ENCODE measurements at regions not wholly inside any gene's neighbourhood (a gene's known extent, or its start where the extent isn't known, plus 50 kb on each side); places are given as distances from the start of the nearest gene placed in this dataset.

GRCh38 chr6:43997345-43997677, 129.9 kb downstream of the MRPL14 start:
- no peak for DNase-seq

- DNase-seq = no peak
Observed at GRCh38 chr6:43996618-43997344, 130.5 kb downstream of the MRPL14 start.

GRCh38 chr6:43995137-43995536, 132.1 kb downstream of the MRPL14 start:
- DNase-seq = no peak

GRCh38 chr6:43993881-43994523, 133.2 kb downstream of the MRPL14 start:
- no peak for DNase-seq

GRCh38 chr6:43992783-43993644, 134.2 kb downstream of the MRPL14 start:
- no peak for DNase-seq

GRCh38 chr6:43992126-43992663, 135.1 kb downstream of the MRPL14 start:
- DNase-seq = no peak

- no peak for DNase-seq
Observed at GRCh38 chr6:43990627-43991619, 136.3 kb downstream of the MRPL14 start.

- no peak for DNase-seq
Observed at GRCh38 chr6:43990275-43990626, 137.0 kb downstream of the MRPL14 start.

GRCh38 chr6:43989581-43990146, 137.6 kb downstream of the MRPL14 start:
- DNase-seq = no peak

GRCh38 chr6:43988801-43989200, 138.5 kb downstream of the MRPL14 start:
- no peak for DNase-seq

- DNase-seq = no peak
Observed at GRCh38 chr6:43987838-43988439, 139.3 kb downstream of the MRPL14 start.

GRCh38 chr6:43986177-43986825, 141.0 kb downstream of the MRPL14 start:
- DNase-seq = no peak

- no peak for DNase-seq
Observed at GRCh38 chr6:43985329-43985728, 141.9 kb downstream of the MRPL14 start.

- DNase-seq = no peak
Observed at GRCh38 chr6:43984442-43985321, 142.6 kb downstream of the MRPL14 start.

GRCh38 chr6:43983632-43984031, 143.6 kb downstream of the MRPL14 start:
- DNase-seq = peak; percentile 43

GRCh38 chr6:43983191-43983590, 144.1 kb downstream of the MRPL14 start:
- DNase-seq = no peak

- DNase-seq = no peak
Observed at GRCh38 chr6:43982084-43982625, 145.1 kb downstream of the MRPL14 start.

GRCh38 chr6:43981363-43981990, 145.8 kb downstream of the MRPL14 start:
- DNase-seq = no peak

Measured in NCI-H1105 (cell line).